ENCODE measurements at regions not wholly inside any gene's neighbourhood (a gene's known extent, or its start where the extent isn't known, plus 50 kb on each side); places are given as distances from the start of the nearest gene placed in this dataset.

DNA sequence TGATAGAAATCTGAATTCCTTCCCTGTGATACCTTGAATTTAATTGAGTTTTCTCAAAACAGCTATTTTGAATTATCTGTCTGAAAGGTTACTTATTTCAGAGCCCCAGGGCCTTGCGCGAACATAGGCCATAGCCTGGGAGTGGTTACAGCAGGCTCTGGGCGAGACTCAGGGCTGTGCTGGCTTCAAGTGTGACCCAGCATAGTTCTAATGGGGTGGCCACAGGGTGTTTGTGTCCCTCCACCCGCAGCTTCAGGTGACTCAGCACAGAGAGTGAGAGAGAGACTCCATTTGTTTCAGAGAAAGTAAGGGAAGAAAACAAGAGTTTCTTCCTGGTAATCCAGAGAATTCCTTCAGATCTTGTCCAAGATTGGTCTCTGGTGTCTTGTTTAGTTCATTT, 137.9 kb upstream of the POU3F3 start:
- Histone ChIP-seq H3K4ac (replicated peaks; ENCODE audit: insufficient read length, low read depth, low read length) (no peak overlapping the region), H3K36me3 (ENCODE audit: control insufficient read depth in 2 of 4, insufficient read depth in 4 of 4, low read length in 3 of 4) (no peaks in the 10 kb centered on the region), H3K4me1 (replicated peaks in 1 of 4; ENCODE audit: control insufficient read depth in 3 of 4, insufficient read depth in 4 of 4, low read length in 3 of 4) (no peaks in the 10 kb centered on the region), H2BK20ac (ENCODE audit: low read length) (no peak overlapping the region), H2BK15ac (ENCODE audit: low read length) (no peak overlapping the region), H3K23me2 (ENCODE audit: low read depth, low read length) (no peaks in the 10 kb centered on the region), H3K27me3 (replicated peaks in 1 of 4; ENCODE audit: control insufficient read depth in 3 of 4, extremely low read depth in 1 of 4, insufficient read depth in 3 of 4, low read length in 3 of 4) (no peaks in the 10 kb centered on the region), H3K18ac (ENCODE audit: extremely low read depth, low read length) (no peak overlapping the region), H2AK5ac (ENCODE audit: low read depth, low read length) (no peak overlapping the region), H2AFZ (ENCODE audit: low read length) (no peak overlapping the region), H2BK120ac (replicated peaks; ENCODE audit: low read depth, low read length) (no peak overlapping the region), H2BK12ac (ENCODE audit: low read depth, low read length) (no peak overlapping the region), H3K9ac (replicated peaks in 1 of 4; ENCODE audit: extremely low read depth in 1 of 4, low read depth in 3 of 4, low read length in 3 of 4) (no peak overlapping the region), H3K4me3 (ENCODE audit: extremely low read depth in 1 of 4, insufficient read depth in 2 of 4, low read depth in 3 of 4, low read length in 4 of 4) (no peak overlapping the region), H4K5ac (ENCODE audit: insufficient read length, low read depth, low read length) (no peak overlapping the region), H3K14ac (ENCODE audit: insufficient read length) (no peak overlapping the region), H3K27ac (ENCODE audit: low read depth, low read length) (no peak overlapping the region), H3K23ac (ENCODE audit: insufficient read length) (no peak overlapping the region), H3K56ac (replicated peaks; ENCODE audit: insufficient read length, low read depth, low read length) (no peak overlapping the region), H4K91ac (replicated peaks; ENCODE audit: insufficient read length, low read length) (no peak overlapping the region), H4K8ac (ENCODE audit: extremely low read depth, insufficient read depth, low read length) (no peak overlapping the region), H3K79me1 (ENCODE audit: low read depth, low read length) (no peaks in the 10 kb centered on the region), H2BK5ac (ENCODE audit: low read depth, low read length) (no peak overlapping the region), H3K79me2 (ENCODE audit: control insufficient read depth in 1 of 2, insufficient read depth in 2 of 2, low read length in 2 of 2) (no peaks in the 10 kb centered on the region), H4K20me1 (replicated peaks in 1 of 2; ENCODE audit: control insufficient read depth in 1 of 2, insufficient read depth in 2 of 2, low read length in 2 of 2) (no peaks in the 10 kb centered on the region), H3K4me2 (ENCODE audit: insufficient read depth in 1 of 2, low read depth in 2 of 2, low read length in 2 of 2) (no peak overlapping the region), H3K9me3 (ENCODE audit: insufficient read depth in 2 of 2, low read depth in 1 of 2, low read length in 1 of 2) (no peaks in the 10 kb centered on the region)
- no peak for DNase-seq (ENCODE audit: low read depth in 1 of 2, low spot score in 2 of 2)
- ChIA-PET POLR2A (ENCODE audit: partially characterized antibody) (no interaction called here), CTCF (ENCODE audit: partially characterized antibody) (interaction anchor here (0.5 kb wide), 1 partner anchor 59 kb away, joined by 3 read pairs; no protein-coding TSS in a partner anchor)
- FAIRE-seq = no peak
- TF ChIP-seq SIN3A (conservative IDR thresholded peaks at IDR 0.05 in 1 of 2, IDR thresholded peaks at IDR 0.05 in 1 of 2; ENCODE audit: low read depth in 1 of 2, low read length in 2 of 2) (no peak), ASH2L (IDR thresholded peaks at IDR 0.05; ENCODE audit: low read length) (no peak), BACH1 (IDR thresholded peaks at IDR 0.05; ENCODE audit: low read length) (peak; percentile 38; the same call in 1 of the 2 replicates)
- WGBS, 2 experiments (ENCODE audit: extremely low coverage in 1 of 2, insufficient coverage in 1 of 2, insufficient read length in 1 of 2, insufficient replicate concordance in 2 of 2, low coverage in 1 of 2, low lambda C conversion rate in 2 of 2, missing lambda C conversion rate in 1 of 2) = 95% methylated on average over 4 of the region's 4 CpGs; no CpG with 5 or more reads in 1 of the 2 experiments

All from H1 (cell line).